ENCODE measurements at regions not wholly inside any gene's neighbourhood (a gene's known extent, or its start where the extent isn't known, plus 50 kb on each side); places are given as distances from the start of the nearest gene placed in this dataset.

DNA sequence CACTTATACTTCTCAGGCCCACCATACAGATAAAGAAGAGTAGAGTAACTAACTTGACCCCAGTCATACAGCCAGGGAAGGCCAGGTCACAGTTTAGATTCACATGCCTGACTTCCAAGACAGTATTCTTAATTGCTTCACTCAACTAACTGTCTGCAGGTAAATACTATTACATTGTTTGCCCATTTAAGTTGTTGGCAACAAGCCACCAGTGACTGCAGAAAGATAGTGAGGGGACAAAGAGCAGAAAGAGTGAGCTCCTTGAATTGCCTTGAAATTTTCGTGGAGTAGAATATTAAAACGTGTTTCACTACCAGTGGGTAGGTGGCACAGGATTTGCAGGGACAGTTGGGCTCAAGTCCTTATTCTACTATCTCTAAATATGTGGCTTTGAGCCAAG, 146.3 kb upstream of the RMST start:
- Histone ChIP-seq H3K27ac (ENCODE audit: low read depth) (no peak overlapping the region), H3K4me3 (ENCODE audit: low read depth, low read length) (no peak overlapping the region), H3K36me3 (ENCODE audit: insufficient read depth) (no peaks in the 10 kb centered on the region), H3K4me1 (ENCODE audit: insufficient read depth) (no peaks in the 10 kb centered on the region)
- WGBS = 72% methylated on average over 2 of the region's 2 CpGs
- DNase-seq (ENCODE audit: extremely low spot score) = no peak

GRCh38 chr12:97321621-97322020, 141.0 kb upstream of the RMST start:
- Histone ChIP-seq H3K27ac (ENCODE audit: low read depth) (no peak overlapping the region), H3K4me1 (ENCODE audit: insufficient read depth) (no peaks in the 10 kb centered on the region), H3K36me3 (ENCODE audit: insufficient read depth) (no peaks in the 10 kb centered on the region), H3K4me3 (ENCODE audit: low read depth, low read length) (no peak overlapping the region)
- WGBS = 57% methylated on average over 4 of the region's 4 CpGs
- no peak for DNase-seq (ENCODE audit: extremely low spot score)

DNA sequence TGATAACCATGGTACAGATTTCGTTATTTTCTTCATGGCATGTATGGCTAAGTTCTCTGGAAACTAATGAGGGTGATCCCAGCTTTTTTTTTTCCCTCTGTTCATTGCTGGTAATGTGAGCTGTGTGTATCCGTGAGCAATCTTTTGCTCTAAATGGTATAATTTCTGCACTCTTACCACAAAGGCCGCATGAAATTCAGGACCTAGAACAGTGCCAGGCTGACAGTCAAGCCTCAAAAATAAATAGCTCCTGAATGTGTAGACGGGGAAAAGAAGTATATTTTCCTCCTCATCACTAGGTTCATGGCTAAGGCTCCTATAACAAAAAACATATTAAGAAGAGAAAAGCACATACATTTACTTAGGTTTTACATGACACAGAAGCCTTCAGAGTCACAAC, 140.2 kb upstream of the RMST start:
- no peak overlapping the region for H3K4me3 ChIP-seq (ENCODE audit: low read depth, low read length)
- no peak for DNase-seq (ENCODE audit: extremely low spot score)
- H3K27ac ChIP-seq (ENCODE audit: low read depth) = no peak overlapping the region
- H3K4me1 ChIP-seq (ENCODE audit: insufficient read depth) = no peaks in the 10 kb centered on the region
- 62% methylated on average over 4 of the region's 4 CpGs for WGBS
- H3K36me3 ChIP-seq (ENCODE audit: insufficient read depth) = no peaks in the 10 kb centered on the region

DNA sequence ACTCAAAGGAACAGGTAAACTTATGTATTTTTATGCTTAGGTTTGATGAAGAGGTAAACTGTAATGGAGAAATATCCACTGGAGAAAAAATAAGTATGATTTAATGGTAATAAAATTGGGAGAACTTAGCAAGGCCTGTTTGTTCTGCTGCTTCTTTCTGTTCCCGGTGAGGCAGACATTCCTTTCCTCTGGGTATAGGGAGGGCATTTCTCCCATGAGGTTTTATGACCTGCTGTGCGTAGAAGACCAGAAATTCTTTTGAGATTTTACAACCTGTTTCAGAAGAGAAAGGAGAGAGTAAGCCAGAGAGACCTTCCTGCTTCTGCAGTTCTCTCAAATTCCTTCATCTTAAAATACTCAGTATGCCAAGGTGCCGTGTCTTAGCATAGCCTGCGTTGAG, 139.4 kb upstream of the RMST start:
- WGBS = 40% methylated on average over 4 of the region's 4 CpGs
- Histone ChIP-seq H3K27ac (ENCODE audit: low read depth) (no peak overlapping the region), H3K36me3 (ENCODE audit: insufficient read depth) (no peaks in the 10 kb centered on the region), H3K4me3 (ENCODE audit: low read depth, low read length) (no peak overlapping the region), H3K4me1 (ENCODE audit: insufficient read depth) (no peaks in the 10 kb centered on the region)
- DNase-seq (ENCODE audit: extremely low spot score) = no peak

DNA sequence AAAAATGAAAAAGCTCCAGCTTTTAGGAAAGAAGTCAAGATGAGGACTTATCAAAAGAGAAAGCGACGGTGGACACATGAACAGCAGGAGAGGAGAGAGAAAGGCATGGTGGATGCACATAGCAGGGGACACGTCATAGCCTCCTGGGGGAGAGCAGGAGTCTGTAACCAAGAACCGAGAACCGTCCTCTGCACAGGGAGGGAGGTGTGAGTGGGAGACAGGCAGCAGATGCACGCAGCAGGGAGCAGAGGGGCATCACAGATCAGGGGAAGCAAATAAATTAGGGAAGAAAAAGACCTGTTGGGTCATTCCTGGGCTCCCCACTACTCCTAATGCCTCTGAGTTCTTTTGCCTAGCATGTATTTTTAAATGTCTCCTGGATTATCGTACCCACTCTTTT, 138.1 kb upstream of the RMST start:
- H3K27ac ChIP-seq (ENCODE audit: low read depth) = no peak overlapping the region
- DNase-seq (ENCODE audit: extremely low spot score) = no peak
- H3K4me1 ChIP-seq (ENCODE audit: insufficient read depth) = no peaks in the 10 kb centered on the region
- H3K36me3 ChIP-seq (ENCODE audit: insufficient read depth) = no peaks in the 10 kb centered on the region
- 66% methylated on average over 7 of the region's 7 CpGs for WGBS
- no peak overlapping the region for H3K4me3 ChIP-seq (ENCODE audit: low read depth, low read length)

DNA sequence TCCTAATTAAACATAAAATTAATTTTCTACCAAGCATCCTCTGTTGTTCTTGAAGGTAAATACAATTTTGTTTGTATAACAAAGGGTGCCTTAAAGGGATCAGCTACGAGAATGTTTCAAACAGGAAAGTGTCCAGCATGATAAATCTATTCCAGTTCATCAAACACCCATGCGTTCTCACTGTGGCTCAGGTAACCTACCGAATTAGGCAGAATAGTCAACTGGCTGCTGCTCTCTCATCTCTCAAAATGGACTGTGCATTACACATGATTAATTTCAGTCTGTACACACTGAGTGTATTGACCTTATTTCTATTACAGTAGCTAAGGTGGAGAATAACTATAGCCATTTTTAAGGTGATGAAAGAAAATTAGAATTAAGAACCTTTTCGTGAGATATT, 127.5 kb upstream of the RMST start:
- H3K27ac ChIP-seq (ENCODE audit: low read depth) = no peak overlapping the region
- no peak for DNase-seq (ENCODE audit: extremely low spot score)
- no peaks in the 10 kb centered on the region for H3K4me1 ChIP-seq (ENCODE audit: insufficient read depth)
- H3K4me3 ChIP-seq (ENCODE audit: low read depth, low read length) = no peak overlapping the region
- 71% methylated on average over 4 of the region's 4 CpGs for WGBS
- no peaks in the 10 kb centered on the region for H3K36me3 ChIP-seq (ENCODE audit: insufficient read depth)

DNA sequence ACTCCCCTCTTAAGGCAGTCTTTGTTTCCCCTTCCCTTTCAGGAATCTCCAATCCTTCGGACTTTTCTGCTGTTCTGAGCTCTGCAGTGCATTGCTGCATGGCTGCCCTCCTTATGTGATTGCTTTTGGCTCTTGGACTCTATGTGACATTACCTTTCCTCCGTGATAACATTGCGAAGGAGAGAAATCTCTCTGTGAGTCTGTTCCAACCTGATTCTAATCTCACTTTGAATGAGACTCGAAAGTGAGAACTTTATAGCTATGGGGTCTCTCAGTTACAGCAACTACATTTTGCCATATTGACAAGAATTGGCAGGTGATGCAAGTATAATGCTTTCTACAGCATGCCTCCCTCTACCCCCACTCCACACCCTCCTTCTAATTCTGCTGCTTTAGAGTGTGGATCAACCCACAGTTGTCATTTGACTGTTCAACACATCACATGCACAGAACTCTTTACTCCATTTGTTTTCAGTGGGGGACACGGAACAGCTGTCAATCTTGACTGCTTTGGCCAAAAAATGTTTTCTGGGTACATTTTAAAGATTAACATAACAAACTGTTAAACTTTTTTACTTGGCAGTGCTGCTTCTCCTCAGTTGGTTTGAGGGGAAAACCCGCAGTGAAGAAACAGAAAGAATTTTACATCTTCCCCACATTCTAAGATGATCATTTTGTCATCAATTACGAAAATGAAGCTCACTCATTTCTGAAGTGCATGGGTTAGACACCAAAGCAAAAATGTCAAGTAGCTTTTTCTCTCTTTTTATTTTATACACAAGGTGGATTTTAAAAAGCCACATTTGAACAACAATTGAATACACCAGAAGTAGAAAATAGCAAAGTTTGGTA, 125.5 kb upstream of the RMST start:
- no peak for DNase-seq (ENCODE audit: extremely low spot score)
- no peaks in the 10 kb centered on the region for H3K4me1 ChIP-seq (ENCODE audit: insufficient read depth)
- no peak overlapping the region for H3K27ac ChIP-seq (ENCODE audit: low read depth)
- no peaks in the 10 kb centered on the region for H3K36me3 ChIP-seq (ENCODE audit: insufficient read depth)
- WGBS = 77% methylated on average over 7 of the region's 7 CpGs
- H3K4me3 ChIP-seq (ENCODE audit: low read depth, low read length) = no peak overlapping the region

DNA sequence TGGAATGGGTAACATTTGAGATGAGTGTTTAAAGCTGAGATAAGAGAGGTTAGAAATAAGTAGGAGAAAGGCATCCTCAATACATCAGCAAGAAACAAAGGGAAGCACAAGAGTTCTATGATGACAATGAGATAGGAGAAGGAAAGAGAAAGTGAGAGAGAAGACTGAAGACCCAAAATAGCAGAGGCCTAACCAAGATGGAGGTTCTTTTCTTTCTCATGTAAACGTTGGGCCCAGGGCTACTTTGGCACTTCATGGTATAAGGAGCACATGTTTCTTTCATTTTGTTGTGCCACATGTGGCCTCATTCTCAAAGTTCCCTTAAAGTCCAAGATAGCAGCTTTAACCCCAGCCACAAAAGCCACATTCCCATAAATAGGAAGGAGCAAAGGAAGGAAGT, 120.5 kb upstream of the RMST start:
- Histone ChIP-seq H3K4me1 (ENCODE audit: insufficient read depth) (no peaks in the 10 kb centered on the region), H3K36me3 (ENCODE audit: insufficient read depth) (no peaks in the 10 kb centered on the region), H3K27ac (ENCODE audit: low read depth) (no peak overlapping the region), H3K4me3 (ENCODE audit: low read depth, low read length) (no peak overlapping the region)
- WGBS = 57% methylated on average over 1 of the region's 1 CpG
- no peak for DNase-seq (ENCODE audit: extremely low spot score)

DNA sequence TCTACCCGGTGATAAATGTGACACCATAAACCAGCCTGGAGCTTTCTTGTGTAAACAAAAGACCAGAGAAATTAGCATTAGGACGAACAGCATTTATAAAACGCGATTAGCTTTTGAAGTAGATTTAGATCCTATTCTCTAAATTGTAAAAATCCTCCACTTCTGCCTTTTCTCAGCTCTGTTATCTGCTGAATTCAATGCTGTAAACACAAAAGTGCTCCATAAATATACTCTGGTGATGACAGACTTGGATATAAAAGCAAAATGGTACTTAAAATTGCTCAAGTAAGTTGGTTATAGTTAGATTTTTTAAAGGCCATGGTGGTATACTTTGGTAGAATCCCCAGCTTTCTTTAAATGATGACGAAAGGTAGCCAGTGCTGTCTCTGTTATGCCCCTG, 114.6 kb upstream of the RMST start:
- no peak for DNase-seq (ENCODE audit: extremely low spot score)
- Histone ChIP-seq H3K27ac (ENCODE audit: low read depth) (no peak overlapping the region), H3K4me3 (ENCODE audit: low read depth, low read length) (no peak overlapping the region), H3K36me3 (ENCODE audit: insufficient read depth) (no peaks in the 10 kb centered on the region), H3K4me1 (ENCODE audit: insufficient read depth) (no peaks in the 10 kb centered on the region)
- 20% methylated on average over 5 of the region's 5 CpGs for whole genome bisulfite sequencing

GRCh38 chr12:97358361-97358760, 104.2 kb upstream of the RMST start:
- DNase-seq (ENCODE audit: extremely low spot score) = no peak
- Histone ChIP-seq H3K4me3 (ENCODE audit: low read depth, low read length) (no peak overlapping the region), H3K36me3 (ENCODE audit: insufficient read depth) (no peaks in the 10 kb centered on the region), H3K4me1 (ENCODE audit: insufficient read depth) (peaks cover 2% of the 10 kb centered on the region), H3K27ac (ENCODE audit: low read depth) (no peak overlapping the region)
- 24% methylated on average over 3 of the region's 3 CpGs for WGBS

DNA sequence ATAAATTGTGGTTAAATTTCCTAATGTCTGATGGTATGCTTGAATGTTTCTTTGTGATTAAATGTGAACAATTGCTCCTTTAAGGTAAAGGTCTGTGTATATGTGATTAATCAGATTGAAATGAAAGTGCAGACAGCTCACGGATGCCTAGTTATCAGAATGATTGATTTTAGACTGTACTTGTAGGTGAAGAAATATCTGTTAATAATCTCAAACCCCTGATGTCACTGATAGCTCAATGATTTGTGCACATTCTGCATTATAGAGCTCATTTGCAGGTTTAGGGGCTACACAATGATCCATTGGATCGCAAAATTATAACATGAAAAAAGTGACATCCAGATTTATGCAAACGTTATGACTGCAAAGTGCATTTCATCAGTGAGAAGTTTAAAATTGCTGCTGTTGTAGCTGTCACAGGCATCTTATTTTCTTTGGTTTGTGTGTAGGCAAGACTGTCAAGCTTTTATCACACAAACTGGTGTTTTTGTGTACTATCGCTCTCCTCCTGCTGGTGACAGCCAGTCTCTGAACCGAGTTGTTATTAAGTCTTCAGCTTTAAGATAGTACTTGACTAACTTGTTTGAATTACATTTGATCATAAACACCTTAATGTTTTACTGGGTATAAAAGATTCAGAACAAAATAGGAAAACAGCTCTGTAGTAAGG, 103.4 kb upstream of the RMST start:
- Histone ChIP-seq H3K27ac (ENCODE audit: low read depth) (no peak overlapping the region), H3K36me3 (ENCODE audit: insufficient read depth) (no peaks in the 10 kb centered on the region), H3K4me1 (ENCODE audit: insufficient read depth) (peaks cover 2% of the 10 kb centered on the region), H3K4me3 (ENCODE audit: low read depth, low read length) (no peak overlapping the region)
- no peak for DNase-seq (ENCODE audit: extremely low spot score)
- WGBS = 57% methylated on average over 5 of the region's 5 CpGs

DNA sequence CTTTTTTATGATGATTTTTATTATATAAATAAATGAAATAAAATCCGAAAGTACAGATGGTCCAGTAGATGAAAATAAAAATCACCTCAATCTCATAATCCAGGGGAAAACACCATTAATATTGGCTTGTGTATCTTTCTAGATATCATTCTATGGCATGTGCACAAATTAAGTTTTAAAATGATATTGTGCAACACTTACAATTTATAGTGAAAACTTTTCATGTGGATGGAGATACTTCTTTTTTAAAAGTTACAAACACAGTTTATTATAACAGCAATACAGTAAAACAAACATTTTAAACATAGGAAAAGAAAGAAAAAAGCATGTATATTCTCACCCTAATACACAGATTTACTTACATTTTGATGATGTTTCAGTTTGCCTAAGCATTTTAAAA, 98.9 kb upstream of the RMST start:
- DNase-seq (ENCODE audit: extremely low spot score) = no peak
- Histone ChIP-seq H3K27ac (ENCODE audit: low read depth) (no peak overlapping the region), H3K36me3 (ENCODE audit: insufficient read depth) (no peaks in the 10 kb centered on the region), H3K4me3 (ENCODE audit: low read depth, low read length) (no peak overlapping the region), H3K4me1 (ENCODE audit: insufficient read depth) (no peaks in the 10 kb centered on the region)
- WGBS = 56% methylated on average over 1 of the region's 1 CpG

GRCh38 chr12:97368462-97369163, 94.0 kb upstream of the RMST start:
- no peaks in the 10 kb centered on the region for H3K4me1 ChIP-seq (ENCODE audit: insufficient read depth)
- no peak for DNase-seq (ENCODE audit: extremely low spot score)
- no peak overlapping the region for H3K27ac ChIP-seq (ENCODE audit: low read depth)
- 62% methylated on average over 7 of the region's 7 CpGs for WGBS
- H3K36me3 ChIP-seq (ENCODE audit: insufficient read depth) = no peaks in the 10 kb centered on the region
- H3K4me3 ChIP-seq (ENCODE audit: low read depth, low read length) = no peak overlapping the region

GRCh38 chr12:97375310-97375709, 87.3 kb upstream of the RMST start:
- 56% methylated on average over 2 of the region's 2 CpGs for WGBS
- no peak for DNase-seq (ENCODE audit: extremely low spot score)

More at GRCh38 chr12:97375310-97375709, 87.3 kb upstream of the RMST start:
- Histone ChIP-seq H3K4me1 (ENCODE audit: insufficient read depth) (no peaks in the 10 kb centered on the region), H3K36me3 (ENCODE audit: insufficient read depth) (no peaks in the 10 kb centered on the region), H3K27ac (ENCODE audit: low read depth) (no peak overlapping the region), H3K4me3 (ENCODE audit: low read depth, low read length) (no peak overlapping the region)
